HG03159 (cell line): ENCODE measurements at regions not wholly inside any gene's neighbourhood (a gene's known extent, or its start where the extent isn't known, plus 50 kb on each side); places are given as distances from the start of the nearest gene placed in this dataset.
"Not testable (repeated sequence)": the region's sequence is repeated elsewhere in the genome, so short reads cannot be mapped to it uniquely, and the experiment has no call there.

Experiments used
- ATAC-seq: cut with Tn5 transposase; IDR thresholded peaks from one replicate; pipeline ENCODE4 v1.9.1; 2021; ENCODE audit warnings: mild to moderate bottlenecking, moderate library complexity; ENCODE audit not compliant: unreplicated experiment

GRCh38 chr10:109308971-109309370 lies 614.3 kb downstream of the XPNPEP1 start:
- ATAC-seq: no peak

DNA sequence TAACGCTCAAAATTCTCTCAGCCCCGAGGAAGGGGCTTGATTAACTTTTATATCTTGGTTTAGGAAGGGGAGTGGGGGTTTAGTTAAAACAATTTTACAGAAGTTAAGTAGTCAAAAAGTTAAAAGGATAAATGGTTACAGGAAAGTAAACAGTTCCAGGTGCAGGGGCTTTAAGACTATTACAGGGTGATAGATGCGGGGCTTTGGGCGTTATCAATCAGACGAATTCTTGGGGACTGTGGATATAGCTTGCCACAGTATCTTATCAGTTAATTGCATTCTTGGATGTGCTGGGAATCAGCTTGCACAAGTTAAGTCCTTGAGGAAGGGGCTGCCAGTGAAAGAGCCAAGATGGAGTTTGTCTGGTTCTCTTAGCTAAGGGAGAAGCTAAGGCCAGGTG lies 616.2 kb downstream of the XPNPEP1 start:
- not testable (repeated sequence) for ATAC-seq

DNA sequence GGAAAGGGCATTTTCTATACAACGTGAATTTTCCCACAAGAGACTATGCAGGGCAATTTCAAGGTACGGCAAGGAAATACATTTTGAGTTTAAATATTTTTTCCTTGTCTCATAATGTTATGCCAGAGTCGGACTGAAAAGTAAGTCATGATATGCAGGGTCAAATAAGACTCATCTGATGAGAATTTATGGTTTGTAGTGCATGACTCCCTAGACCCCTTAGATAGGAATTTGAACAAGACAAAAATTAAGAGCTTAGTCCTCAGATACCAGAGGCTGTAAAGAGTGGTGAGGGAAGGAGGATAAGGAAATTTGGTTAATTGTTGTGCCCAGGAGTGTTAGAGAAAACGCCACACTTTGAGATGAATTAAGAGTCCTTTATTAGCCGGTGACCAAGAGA lies 616.6 kb downstream of the XPNPEP1 start:
- no peak for ATAC-seq

DNA sequence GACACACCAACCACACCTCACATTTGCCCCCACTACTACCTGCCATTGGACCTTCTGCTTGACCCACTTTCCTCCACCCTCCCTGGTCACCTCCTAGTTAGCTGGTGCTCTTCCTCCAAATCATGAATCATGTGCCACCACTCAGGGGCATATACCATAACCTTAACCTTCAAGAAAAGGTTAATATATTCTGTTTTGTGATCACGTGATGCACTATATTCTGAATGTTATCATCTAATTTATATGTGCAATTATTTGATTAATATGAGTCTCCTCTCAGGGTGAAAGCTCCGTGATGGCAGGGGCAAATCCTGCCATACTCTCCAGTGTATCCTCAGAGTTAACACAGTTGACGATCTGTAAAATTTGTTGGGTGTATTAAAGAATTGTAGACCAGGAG lies 635.5 kb downstream of the XPNPEP1 start:
- no peak for ATAC-seq

DNA sequence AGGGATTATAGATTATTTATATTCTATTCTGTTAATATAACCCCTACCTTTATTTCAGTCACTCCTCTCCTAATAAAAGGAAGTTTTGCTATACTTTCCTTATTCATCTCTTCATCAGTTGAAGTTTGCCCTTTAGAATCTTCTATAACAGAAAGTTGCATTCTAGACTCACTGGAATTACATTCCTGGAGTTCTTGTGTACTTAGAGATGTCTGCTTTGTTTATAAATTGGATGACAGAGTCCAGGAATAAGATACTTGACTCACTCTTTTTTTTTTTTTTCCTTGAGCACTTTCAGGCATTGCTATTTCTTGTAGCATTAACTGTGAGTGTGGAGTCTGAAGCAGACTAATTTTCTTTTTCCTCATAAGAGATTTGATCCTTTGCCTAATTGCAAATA lies 640.8 kb downstream of the XPNPEP1 start:
- ATAC-seq: no peak

GRCh38 chr10:109281347-109281746 lies 642.0 kb downstream of the XPNPEP1 start:
- ATAC-seq: no peak

DNA sequence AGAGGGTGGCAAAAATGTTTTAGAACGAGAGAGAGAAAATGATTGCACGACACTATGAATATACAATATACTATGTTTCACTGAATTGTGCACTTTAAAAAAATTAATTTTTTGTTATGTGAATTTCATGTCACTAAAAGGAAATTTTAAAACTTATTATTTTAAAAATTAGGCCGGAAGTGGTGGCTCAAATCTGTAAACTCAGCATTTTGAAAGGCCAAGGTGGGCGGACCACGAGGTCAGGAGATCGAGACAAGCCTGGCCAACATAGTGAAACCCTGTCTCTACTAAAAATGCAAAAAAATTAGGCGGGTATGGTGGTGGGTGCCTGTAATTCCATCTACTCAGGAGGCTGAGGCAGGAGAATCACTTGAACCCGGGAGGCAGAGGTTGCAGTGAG lies 642.5 kb downstream of the XPNPEP1 start:
- no peak for ATAC-seq

- no peak for ATAC-seq
Measured at GRCh38 chr10:109277456-109277855, 645.9 kb downstream of the XPNPEP1 start.

- no peak for ATAC-seq
Measured at GRCh38 chr10:109275960-109276359, 647.4 kb downstream of the XPNPEP1 start.

DNA sequence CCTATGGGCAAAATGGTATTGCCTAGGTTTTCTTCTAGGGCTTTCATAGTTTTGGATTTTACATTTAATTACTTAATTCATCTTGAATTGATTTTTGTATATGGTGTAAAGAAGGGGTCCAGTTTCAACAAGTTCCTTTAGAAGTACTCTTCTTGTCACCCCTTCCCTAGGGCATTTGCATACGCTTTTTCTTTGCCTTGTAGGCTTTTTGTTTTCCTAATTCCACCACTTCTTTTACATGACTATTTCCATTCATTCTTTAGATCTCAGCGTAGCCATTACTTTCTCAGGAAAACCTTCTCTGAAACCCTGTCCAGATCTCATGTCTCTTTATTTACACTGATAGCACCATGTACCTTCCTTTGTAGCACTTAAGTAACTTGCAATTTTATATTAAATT lies 648.6 kb downstream of the XPNPEP1 start:
- no peak for ATAC-seq

DNA sequence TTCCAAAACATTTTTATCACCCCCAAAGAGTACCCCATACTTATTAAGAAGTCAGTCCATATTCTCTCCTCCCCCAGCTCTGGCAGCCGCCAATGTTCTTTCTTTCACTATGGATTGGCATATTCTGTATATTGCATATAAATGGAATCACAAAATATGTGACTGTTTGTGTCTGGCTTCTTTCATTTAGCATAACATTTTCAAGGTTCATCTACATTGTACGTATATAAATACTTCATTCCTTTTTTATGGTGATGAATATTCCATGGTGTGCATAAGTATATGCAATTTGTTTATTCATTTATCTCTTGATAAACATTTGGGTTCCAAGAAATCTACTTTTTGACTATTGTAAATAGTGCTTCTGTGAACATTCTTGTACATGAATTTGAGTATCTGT lies 653.1 kb downstream of the XPNPEP1 start:
- no peak for ATAC-seq

DNA sequence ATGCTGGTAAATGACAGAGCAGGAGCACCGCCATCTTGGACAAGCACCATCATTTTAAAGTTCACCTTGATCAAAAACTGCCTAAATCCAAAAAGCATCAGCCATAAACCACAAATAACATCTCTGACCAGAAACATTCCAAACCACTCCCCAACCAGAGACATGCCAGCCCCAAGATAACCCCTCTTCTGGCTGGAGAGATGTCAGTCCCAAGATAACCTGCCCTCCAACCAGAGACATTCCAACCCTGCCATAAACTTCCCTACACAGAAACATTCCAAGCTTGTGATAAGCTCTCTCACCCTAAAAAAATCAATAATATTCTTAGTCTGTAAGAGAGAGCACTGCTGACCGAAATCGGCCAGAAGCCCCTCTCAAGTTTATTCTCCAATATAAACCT lies 659.3 kb downstream of the XPNPEP1 start:
- ATAC-seq: no peak

DNA sequence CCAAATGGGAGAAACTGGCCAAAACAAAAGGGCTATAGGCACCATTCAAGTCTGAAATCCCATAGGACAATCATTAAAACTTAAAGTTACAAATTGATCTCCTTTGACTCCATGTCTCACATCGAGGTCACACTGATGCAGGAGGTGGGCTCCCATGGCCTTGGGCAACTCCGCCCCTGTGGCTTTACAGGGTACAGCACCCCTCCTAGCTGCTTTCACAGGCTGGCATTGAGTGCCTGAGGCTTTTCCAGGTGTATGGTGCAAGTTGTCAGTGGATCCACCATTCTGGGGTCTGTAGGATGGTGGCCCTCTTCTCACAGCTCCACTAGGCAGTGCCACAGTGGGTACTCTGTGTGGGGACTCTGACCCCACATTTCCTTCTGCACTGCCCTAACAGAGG lies 662.1 kb downstream of the XPNPEP1 start:
- ATAC-seq: no peak

GRCh38 chr10:109259293-109259692 lies 664.0 kb downstream of the XPNPEP1 start:
- ATAC-seq: no peak

GRCh38 chr10:109253306-109253705 lies 670.0 kb downstream of the XPNPEP1 start:
- ATAC-seq: no peak

DNA sequence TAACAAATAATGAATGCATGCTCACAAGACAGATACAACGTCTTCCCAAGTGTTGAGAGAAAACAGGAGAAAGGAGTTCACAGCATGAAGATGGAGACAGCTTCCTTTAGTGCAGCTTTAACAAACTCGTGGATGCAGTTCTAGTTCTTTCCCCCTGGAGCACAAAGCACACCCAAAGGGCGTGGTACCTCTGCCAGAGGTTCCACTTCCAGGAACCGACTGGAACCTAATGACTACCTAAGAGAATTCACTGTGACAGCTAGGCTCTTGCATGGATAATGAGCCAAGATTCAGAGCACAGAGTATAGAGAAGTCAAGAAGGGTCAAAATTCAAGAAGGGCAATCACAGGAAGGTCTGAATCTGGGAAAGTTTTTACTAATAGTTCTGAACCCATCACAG lies 673.2 kb downstream of the XPNPEP1 start:
- ATAC-seq: no peak

DNA sequence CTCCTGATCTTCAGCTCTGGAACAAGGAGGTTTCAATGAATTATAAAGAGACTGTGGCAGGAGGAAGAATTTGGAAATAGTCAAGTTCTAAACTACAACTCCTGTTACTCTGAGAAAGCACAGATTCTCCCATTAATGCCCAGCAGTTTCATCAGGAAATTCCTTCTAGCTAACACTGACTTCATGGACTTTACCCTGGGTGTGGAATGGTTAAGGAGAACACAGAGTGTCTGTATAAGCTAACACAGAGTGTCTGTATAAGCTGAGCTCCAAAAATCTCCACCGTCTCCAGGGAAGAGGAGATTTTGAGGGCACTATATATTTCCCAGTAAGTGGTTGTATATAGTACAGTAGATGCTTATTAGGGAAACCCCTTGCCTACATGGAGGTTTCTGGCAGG lies 675.5 kb downstream of the XPNPEP1 start:
- ATAC-seq: no peak

DNA sequence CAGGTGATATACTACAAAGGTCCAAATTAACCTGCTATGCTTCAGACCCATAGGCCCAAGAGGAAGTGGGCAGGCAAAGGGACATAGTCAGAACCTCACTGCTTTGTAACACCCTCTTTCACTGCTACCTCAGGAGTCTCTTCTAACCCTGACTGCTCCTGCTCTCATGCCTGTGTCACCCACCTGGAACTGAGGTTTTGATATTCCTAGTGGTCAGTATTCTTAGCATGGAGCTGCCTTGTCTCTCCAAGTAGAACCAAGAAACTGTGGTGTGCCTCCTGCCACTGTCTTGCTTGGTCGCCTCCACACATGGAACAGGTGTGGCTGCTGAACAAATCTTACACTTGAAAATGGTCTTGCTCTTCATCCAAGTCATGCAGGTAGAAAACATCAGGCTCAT lies 677.5 kb downstream of the XPNPEP1 start:
- no peak for ATAC-seq

GRCh38 chr10:109239371-109239770 lies 683.9 kb downstream of the XPNPEP1 start:
- ATAC-seq: no peak

DNA sequence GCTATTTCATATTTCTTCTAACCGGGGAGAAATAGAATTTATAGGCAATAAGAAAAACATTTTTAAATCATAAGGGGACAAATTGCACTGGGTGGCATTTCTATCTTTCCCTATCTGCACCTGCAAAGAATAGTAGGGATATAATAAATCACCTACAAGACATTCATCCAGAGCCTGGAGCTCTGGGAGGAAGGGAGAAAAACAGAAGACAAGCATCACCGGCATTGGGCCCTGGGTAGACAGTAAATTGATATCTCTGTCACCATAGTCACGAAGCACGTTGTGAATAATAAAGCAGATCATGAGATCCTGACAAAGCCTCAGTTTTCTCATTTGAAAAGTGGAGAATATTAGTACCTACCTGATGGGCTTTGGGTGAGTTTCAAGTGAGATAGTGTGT lies 685.6 kb downstream of the XPNPEP1 start:
- ATAC-seq: no peak

DNA sequence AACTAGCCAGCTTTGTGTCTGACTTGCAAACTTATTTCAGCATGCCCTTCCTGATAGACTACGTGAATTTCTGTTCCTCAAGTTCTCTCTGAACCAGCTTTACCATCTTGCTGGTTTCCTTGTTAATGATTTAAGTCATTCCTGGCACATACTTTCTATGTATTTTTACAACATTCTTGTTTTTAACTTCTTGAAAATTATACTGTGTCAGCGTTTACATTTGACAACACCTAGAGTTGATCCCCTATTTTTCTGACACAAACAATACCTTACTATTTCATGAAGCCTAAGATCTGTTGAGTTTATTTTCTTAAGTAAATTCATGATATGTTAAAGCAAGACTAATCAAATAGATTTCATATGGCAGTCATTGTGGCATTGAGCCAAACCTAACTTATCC lies 686.3 kb downstream of the XPNPEP1 start:
- ATAC-seq: no peak

DNA sequence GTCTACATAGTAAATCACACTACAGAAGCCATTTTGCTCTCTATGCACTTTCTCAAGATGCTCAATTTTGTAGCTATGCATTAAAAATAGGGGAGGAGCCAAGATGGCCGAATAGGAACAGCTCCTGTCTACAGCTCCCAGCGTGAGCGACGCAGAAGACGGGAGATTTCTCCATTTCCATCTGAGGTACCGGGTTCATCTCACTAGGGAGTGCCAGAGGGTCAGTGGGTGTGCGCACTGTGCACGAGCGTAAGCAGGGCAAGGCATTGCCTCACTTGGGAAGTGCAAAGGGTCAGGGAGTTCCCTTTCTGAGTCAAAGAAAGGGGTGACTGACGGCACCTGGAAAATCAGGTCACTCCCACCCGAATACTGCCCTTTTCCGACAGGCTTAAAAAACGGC lies 699.8 kb downstream of the XPNPEP1 start:
- ATAC-seq: not testable (repeated sequence)

- ATAC-seq: no peak
Measured at GRCh38 chr10:109219935-109220605, 703.2 kb downstream of the XPNPEP1 start.
